GM23338 (cell line): ENCODE measurements at regions not wholly inside any gene's neighbourhood (a gene's known extent, or its start where the extent isn't known, plus 50 kb on each side); places are given as distances from the start of the nearest gene placed in this dataset.

Experiments
- CTCF ChIP-seq, 2 experiments: fragments of 200-600 bp in 1 of 2; sonication (generic) in 1 of 2; conservative IDR thresholded peaks; 2 replicates each; pipeline versions ENCODE4 v1.5.1 to v1.6.1; 2016 to 2017; ENCODE audit warnings: antibody characterized with exemption in 2 of 2, low read depth in 2 of 2, mild to moderate bottlenecking in 2 of 2, moderate library complexity in 1 of 2
- EZH2 ChIP-seq: fragments of 200-600 bp; sonication (generic); IDR thresholded peaks from one replicate; pipeline ENCODE4 v1.8.0; 2017; ENCODE audit warnings: antibody characterized with exemption, mild to moderate bottlenecking, low read depth; ENCODE audit not compliant: unreplicated experiment
- EZH2phosphoT487 ChIP-seq: fragments of 200-600 bp; sonication (generic); IDR thresholded peaks from one replicate; pipeline ENCODE4 v1.8.1; 2018; ENCODE audit warnings: antibody characterized with exemption; ENCODE audit not compliant: unreplicated experiment
- JUNB ChIP-seq: IDR thresholded peaks from one replicate; pipeline ENCODE4 v1.6.1; 2016; ENCODE audit warnings: antibody characterized with exemption; ENCODE audit not compliant: unreplicated experiment
- ZNF114 ChIP-seq: fragments of 250-450 bp; sonication (Bioruptor Pico); IDR thresholded peaks from 2 replicates; pipeline ENCODE4 v1.5.0; 2020; ENCODE audit warnings: mild to moderate bottlenecking, moderate library complexity
- ZNF331 ChIP-seq: fragments of 250-450 bp; sonication (Bioruptor Pico); IDR thresholded peaks from 2 replicates; pipeline ENCODE4 v1.5.0; 2020; ENCODE audit warnings: low read depth, mild to moderate bottlenecking, moderate library complexity

DNA sequence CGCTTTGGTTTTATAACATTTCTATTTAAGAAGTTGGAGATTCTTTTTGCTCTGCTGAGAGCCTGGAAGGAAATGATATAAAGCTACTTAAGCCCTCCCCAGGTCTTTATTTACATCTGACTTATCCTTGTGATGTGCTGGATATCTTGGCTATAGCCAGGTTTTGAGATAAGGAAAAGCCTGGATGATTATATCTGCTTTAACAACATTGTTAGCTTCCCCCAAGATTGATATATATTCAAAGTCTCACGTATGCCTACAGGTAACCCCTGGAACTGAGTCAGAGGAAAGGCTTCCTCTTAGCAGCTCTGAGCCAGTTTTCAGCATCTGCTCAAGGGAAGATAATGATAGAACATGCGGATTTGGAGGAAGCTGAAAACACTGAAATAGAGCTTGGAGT is 61.5 kb upstream of the CRBN start:
- no peak for TF ChIP-seq CTCF (conservative IDR thresholded peaks at IDR 0.05; ENCODE audit: low read depth in 2 of 2)
- no peak for TF ChIP-seq EZH2phosphoT487
- no peak for TF ChIP-seq EZH2
- no peak for TF ChIP-seq ZNF331
- TF ChIP-seq ZNF114 (CRISPR knock-in tag), result no peak
- no peak for TF ChIP-seq JUNB
